T-helper 9 cell (primary cell): ENCODE measurements at regions not wholly inside any gene's neighbourhood (a gene's known extent, or its start where the extent isn't known, plus 50 kb on each side); places are given as distances from the start of the nearest gene placed in this dataset.

ENCODE experiments used
- DNase-seq: peaks from one replicate; pipeline ENCODE4 v3.0.0-alpha.2; 2020

GRCh38 chr5:113917997-113918396 is 404.5 kb downstream of the YTHDC2 start:
- DNase-seq: no peak

GRCh38 chr5:113922343-113922742 is 408.8 kb downstream of the YTHDC2 start:
- no peak for DNase-seq

DNA sequence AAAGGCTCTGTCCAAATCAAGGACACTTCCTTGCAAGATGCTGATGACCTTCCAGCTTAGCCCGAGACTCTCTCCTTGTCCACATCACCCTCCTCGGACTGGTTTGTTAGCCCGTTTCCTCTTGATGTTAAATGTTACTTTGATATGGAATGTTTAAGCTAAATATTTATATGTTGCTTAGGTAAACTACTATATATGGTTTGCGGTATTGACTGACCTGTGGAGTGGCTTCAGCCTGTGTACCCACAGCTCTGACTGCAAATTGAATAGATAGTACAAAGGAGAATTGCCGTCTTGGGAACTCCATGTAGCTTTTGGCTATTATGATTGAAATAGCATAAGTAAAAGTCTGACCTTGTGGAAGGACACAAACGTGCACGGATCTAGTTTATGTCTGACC is 422.0 kb downstream of the YTHDC2 start:
- DNase-seq: no peak

DNA sequence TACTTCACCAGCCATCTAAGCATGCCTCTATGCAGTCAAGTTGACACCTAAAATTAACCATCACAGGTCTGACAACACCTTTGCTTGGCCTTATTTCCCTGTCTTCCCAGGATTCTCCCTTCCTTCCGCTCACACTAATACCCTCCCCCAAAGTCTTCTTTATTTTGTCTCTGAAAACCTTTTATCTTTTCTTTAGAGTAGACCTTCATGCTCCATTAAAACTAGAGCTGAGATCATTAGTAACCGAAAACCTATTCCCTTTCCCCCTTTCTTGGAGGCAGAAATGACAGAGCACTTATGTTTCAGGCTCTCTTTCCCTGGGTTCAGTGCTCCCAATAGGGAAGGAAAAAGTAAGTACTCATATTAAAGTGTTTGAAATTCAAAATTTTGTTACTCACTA is 423.8 kb downstream of the YTHDC2 start:
- DNase-seq: no peak

DNA sequence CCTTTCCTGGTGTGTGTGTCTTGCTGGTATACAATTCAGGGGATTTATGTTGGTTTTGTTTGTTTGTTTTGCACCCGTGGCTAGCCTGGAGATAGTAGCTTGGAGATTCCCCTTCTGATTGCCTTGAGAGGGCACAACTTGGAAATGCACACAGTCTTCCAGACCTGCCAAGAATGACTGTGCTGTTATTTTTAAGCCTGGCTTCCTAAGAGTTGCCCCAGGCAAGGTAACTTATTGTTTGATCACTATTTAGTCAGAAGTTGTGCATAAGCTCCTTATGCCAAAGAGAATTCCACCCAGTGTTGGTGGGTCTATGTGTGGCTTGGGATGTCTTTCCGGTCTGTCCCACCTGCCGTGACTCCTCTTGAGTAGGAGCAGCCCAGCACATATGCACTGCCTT is 421.9 kb upstream of the KCNN2 start:
- DNase-seq: no peak

- no peak for DNase-seq
Observed at GRCh38 chr5:113950186-113950585, 411.7 kb upstream of the KCNN2 start.

- DNase-seq: no peak
Observed at GRCh38 chr5:113965225-113965624, 396.6 kb upstream of the KCNN2 start.

DNA sequence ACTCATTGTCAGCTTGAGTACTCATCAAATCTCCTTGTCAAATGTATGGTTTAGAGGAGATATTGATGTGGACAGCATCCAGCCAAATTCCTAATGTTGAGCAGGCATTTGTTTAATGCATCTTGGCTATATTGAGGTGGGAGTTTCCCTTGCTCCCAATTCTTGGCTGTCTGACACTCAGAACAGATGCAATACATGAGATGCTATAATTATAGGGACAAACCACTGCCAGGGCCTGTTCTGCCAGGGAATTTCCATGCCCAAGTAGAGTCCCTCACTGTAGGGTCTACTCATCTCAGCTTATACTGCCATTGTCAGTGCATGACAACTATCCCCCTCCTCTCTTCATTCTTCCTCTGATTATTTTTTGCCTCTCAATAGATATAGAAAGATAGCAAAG is 392.0 kb upstream of the KCNN2 start:
- no peak for DNase-seq

- no peak for DNase-seq
Observed at GRCh38 chr5:113971454-113971853, 390.4 kb upstream of the KCNN2 start.

DNA sequence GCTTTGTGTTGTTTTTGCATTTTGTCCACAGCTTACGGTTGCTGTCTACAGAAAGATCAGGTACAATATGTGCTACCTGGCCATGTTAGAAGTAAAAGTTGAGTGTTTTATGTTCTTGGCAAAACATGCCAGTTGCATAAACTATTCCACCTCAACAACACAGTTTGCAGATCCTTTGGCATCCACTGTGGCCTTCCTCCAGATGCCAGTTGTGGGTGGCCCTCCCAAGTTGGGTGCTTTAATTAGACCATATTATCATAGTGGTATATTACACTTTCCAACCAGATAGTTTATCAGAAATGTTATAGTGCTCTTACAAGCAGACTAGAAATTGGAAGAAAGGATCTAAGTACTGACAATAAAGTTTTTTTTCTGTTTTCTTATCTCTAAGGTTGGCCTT is 386.9 kb upstream of the KCNN2 start:
- DNase-seq: no peak

DNA sequence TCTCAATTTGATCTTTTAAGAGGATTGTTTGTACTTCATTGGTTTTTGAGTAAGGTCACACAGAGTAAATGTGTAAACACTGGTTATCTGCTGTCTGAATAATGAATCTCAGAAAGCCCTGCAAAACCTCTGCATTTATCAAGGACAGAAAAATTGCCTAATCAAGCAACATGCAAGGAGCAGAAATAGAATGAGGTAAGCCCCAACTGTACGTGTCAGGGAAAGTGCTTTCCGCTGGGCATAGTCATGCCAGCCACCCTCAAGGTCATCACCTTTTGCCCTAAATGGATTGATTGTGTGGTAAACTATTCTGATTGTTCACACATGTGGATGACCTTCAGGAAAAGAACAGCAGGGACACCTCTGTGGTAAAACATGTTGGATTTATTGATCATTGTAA is 376.9 kb upstream of the KCNN2 start:
- DNase-seq: no peak

DNA sequence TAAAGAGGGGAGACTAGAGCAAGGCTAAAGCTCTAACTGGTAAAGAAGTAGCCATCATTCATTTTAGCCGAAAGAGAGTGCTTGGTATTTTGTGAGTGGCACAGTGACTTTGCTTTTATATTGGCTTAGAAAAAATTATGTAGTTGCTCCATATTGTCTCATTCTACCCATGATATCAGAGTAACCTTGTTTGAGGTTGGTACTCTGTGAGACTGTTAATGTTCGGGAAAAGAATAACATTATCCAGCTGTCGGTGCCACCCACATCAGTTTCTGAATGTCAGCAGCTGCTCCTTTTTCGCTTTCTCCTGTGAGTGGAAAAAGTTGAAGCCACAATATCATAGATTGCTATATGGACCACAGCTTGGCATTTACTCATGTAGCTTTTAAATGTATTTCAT is 376.4 kb upstream of the KCNN2 start:
- DNase-seq: no peak

DNA sequence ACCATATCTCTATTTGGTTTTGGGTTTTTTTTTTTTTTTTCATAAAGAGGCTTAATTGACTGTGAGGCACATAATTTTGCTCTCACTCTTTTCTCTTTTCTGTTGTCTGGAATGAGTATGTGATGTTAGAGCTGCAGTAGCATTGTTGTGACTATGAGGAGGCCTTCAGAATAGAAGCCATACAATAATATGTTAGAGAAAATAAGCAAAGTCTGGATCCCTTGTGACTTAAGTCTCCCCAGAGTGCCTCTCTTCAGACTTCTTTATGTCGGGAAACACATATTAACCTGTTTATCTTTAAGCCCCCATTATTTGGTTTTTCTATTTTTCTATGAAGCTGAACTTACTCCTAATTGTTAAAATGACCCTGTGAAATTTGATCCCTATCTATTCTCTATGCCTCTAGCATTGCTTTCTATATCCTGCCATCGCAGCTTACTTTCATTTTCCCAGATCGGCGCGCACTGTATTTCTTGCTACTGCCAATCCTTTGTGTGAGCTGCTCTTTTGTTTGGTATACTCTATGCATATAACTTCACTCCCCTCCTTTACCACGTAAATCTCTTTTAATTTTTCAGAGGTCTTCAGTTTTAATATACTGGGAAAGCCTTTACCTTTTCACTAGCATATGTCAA is 372.5 kb upstream of the KCNN2 start:
- DNase-seq: no peak

GRCh38 chr5:113989913-113990305 is 372.0 kb upstream of the KCNN2 start:
- DNase-seq: no peak

- no peak for DNase-seq
Observed at GRCh38 chr5:114001076-114001475, 360.8 kb upstream of the KCNN2 start.

- DNase-seq: no peak
Observed at GRCh38 chr5:114006582-114006981, 355.3 kb upstream of the KCNN2 start.

- DNase-seq: no peak
Observed at GRCh38 chr5:114007678-114008077, 354.2 kb upstream of the KCNN2 start.

DNA sequence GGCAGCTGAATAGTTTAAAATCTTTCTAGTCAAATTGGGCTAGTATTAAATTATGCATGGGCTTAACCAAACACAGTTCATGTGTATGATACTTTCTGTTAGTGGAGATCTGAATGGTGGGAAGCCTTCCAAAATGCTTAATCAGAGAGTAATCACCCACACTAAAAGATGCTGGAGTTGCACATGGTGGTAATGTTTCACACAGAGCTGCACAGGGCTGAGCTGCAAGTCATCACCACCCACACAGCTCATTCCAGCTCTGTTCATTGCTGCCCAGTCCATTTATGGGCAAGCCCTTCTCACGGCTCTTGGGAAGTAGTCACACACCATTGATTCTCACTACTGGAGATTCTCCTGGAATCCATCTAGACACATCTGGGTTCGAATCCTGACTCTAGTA is 351.5 kb upstream of the KCNN2 start:
- no peak for DNase-seq

DNA sequence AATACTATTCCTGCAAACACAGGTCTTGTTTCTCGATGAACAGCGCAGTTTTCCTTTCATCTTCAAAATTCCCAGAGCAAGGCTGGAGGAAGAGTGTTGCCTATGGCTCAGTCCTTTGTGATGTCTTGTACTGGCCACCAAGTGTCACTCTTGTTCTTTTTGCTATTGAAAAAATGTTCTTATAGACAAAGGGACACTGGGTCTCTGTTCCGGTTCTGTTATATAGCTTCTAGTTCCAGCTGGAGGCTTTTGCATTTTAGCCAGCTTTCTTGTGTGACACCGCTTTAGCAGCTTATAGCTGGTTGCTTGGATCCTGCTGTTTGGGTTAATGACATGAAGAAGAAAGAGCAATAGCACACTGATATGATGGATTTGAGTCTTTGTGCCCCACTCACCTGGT is 343.7 kb upstream of the KCNN2 start:
- DNase-seq: no peak

DNA sequence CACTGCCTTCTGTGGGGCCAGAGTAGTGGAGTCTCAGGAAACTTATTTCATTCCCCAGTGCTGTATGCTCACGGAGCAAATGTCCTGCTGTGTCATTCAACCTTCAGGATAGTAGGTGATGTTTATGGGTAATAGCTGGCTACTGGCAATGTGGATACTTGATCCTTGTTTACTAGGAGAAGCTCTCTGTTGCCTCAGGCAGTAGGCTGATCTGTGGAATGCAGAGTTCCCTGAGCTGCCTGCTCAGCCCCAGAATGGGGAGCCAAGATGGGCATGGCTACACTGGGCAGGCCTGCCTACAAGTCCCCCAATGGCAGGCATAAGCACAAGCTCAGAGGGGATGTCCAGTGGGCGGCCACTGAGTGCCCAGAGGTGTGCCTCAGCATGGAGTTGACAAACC is 323.1 kb upstream of the KCNN2 start:
- no peak for DNase-seq

DNA sequence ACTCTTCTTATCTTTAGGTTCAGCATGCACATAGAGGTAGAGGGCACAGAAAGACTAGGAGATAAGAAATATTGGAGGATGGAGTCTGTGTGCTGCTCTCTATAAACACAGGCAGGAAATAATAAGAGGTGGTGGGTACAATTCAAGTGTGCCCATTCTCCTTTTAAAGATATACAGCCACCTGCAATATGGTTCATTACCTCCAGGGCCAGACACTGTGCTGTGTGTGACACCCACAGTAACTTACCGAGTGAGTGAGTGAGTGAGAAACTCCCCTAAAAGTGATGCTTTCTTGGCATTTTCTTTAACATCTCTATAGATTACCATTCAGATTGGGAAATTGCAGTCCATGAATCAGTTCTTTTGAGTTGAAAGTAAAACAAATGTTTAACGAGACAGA is 311.8 kb upstream of the KCNN2 start:
- DNase-seq: no peak

- DNase-seq: no peak
Observed at GRCh38 chr5:114053372-114053771, 308.5 kb upstream of the KCNN2 start.

GRCh38 chr5:114054594-114054993 is 307.3 kb upstream of the KCNN2 start:
- no peak for DNase-seq

DNA sequence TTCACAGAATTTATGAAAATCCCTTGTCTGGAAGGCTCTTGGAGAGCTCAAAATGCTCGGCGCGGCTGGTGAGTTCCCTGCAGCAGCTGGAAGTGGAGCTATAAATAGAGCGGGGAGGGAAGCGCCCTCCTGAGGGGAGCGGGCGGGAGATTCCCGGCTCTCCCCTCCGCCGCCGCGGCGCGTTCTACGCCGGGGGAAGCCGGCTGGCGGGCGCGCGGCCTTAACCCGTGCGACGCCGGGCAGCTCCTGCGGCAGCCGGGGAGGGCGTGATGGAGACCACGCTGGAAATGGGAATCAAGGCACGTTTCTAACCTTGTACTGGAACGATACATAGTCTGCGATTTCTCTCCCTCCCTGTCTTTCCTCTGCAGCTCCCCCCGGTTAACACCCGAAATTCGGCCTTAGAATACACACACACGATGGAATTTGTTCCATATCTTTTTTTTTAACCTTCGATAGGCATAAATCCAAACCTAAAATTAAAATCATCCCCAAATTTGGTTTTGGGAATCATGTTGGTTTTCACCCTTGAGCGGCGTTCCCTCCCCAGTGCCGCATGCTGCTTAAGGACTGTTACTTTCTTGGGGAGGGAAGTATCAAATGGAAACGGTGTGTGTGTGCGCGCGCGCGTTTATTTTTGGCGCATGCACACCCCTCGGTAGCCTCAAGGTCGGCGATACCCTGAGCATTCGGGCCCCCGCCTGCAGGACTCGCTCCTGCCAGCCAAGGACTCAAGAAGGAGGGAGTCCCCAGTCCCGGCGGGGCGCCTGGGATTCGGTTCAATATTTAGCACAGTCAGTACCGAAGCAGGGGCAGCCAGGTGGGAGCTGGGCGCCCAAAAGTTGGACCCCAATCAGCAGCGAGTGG is 306.3 kb upstream of the KCNN2 start:
- DNase-seq: no peak

- DNase-seq: no peak
Observed at GRCh38 chr5:114056185-114056538, 305.7 kb upstream of the KCNN2 start.
